ENCODE measurements at regions not wholly inside any gene's neighbourhood (a gene's known extent, or its start where the extent isn't known, plus 50 kb on each side); places are given as distances from the start of the nearest gene placed in this dataset.

DNA sequence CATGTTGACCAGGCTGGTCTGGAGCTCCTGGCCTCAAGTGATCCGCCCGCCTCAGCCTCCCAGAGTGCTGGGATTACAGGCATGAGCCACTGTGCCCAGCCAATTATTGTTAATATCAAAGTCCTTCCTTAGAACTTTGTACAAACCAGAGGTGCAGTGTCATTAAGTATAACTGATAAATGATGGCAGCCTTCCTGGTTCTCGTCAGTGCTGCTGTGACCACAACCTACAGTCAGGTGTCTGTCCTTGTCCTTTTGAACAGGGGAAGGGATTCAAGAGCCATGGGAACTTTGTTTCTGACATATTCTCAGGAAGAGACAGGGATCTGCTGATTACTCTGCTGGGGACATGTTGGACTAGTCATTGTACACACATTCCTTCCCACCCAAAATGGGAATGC is 103.2 kb upstream of the TIAM2 start (continued):
- TF ChIP-seq, protein P1, sequence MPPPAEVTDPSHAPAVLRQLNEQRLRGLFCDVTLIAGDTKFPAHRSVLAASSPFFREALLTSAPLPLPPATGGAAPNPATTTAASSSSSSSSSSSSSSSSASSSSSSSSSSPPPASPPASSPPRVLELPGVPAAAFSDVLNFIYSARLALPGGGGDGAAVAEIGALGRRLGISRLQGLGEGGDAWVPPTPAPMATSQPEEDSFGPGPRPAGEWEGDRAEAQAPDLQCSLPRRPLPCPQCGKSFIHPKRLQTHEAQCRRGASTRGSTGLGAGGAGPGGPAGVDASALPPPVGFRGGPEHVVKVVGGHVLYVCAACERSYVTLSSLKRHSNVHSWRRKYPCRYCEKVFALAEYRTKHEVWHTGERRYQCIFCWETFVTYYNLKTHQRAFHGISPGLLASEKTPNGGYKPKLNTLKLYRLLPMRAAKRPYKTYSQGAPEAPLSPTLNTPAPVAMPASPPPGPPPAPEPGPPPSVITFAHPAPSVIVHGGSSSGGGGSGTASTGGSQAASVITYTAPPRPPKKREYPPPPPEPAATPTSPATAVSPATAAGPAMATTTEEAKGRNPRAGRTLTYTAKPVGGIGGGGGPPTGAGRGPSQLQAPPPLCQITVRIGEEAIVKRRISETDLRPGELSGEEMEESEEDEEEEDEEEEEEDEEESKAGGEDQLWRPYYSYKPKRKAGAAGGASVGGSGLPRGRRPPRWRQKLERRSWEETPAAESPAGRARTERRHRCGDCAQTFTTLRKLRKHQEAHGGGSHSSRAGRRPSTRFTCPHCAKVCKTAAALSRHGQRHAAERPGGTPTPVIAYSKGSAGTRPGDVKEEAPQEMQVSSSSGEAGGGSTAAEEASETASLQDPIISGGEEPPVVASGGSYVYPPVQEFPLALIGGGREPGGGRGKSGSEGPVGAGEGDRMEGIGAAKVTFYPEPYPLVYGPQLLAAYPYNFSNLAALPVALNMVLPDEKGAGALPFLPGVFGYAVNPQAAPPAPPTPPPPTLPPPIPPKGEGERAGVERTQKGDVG (CRISPR knock-in tag; IDR thresholded peaks at IDR 0.05) = no peak
- no peak for TF ChIP-seq FOXK2 (IDR thresholded peaks at IDR 0.05)
- TF ChIP-seq NFYA (IDR thresholded peaks at IDR 0.05; ENCODE audit: borderline replicate concordance, low read depth, low read length) = no peak
- TF ChIP-seq, protein P2, sequence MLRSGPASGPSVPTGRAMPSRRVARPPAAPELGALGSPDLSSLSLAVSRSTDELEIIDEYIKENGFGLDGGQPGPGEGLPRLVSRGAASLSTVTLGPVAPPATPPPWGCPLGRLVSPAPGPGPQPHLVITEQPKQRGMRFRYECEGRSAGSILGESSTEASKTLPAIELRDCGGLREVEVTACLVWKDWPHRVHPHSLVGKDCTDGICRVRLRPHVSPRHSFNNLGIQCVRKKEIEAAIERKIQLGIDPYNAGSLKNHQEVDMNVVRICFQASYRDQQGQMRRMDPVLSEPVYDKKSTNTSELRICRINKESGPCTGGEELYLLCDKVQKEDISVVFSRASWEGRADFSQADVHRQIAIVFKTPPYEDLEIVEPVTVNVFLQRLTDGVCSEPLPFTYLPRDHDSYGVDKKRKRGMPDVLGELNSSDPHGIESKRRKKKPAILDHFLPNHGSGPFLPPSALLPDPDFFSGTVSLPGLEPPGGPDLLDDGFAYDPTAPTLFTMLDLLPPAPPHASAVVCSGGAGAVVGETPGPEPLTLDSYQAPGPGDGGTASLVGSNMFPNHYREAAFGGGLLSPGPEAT (IDR thresholded peaks at IDR 0.05; ENCODE audit: low read depth) = no peak

DNA sequence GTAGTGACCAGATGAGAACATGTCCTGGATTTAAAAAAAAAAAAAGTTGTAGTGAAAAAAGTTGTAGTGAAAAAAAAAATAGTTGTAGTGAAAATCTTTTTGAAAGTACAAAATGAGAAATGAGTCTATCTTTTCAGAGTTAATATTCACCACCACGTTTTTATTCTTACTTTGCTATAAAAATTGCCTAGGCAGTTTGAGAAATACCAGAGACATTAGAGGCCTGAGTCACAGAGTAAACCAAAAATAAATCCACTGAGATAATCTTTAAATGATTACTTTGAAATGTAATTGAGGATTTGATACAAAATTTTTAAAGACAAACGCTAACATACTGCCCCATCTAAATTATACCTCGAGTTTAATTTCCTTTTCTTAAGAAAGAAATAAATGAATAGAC is 101.2 kb upstream of the TIAM2 start:
- no peaks in the 10 kb centered on the region for H3K27me3 ChIP-seq (replicated peaks in 1 of 2; ENCODE audit: control insufficient read depth in 2 of 2, insufficient read depth in 2 of 2, low read length in 1 of 2)
- H3K9ac ChIP-seq (ENCODE audit: control insufficient read depth, insufficient read depth, low read length) = no peak overlapping the region
- H4K20me1 ChIP-seq (ENCODE audit: control insufficient read depth, insufficient read depth) = no peaks in the 10 kb centered on the region
- no peaks in the 10 kb centered on the region for H3K4me1 ChIP-seq (ENCODE audit: control insufficient read depth, insufficient read depth, low read length)
- H3K4me3 ChIP-seq = no peak overlapping the region
- intact Hi-C loops (cut with micrococcal nuclease; ENCODE audit: unreplicated experiment) (no loop called here), in situ Hi-C loops (cut with MboI) (no loop called here)
- POLR2A ChIA-PET = no interaction called here
- ATAC-seq (no peak), DNase-seq (ENCODE audit: low read depth, low spot score) (no peak), FAIRE-seq (no peak)
- BruUV-seq (replicated peaks) = no TSS peak
- no peaks in the 10 kb centered on the region; a peak in 1 of 4 replicates for H3K36me3 ChIP-seq (ENCODE audit: control insufficient read depth in 2 of 2, insufficient read depth in 2 of 2, low read length in 1 of 2)
- H3K79me2 ChIP-seq (ENCODE audit: control insufficient read depth, insufficient read depth, low read length) = no peaks in the 10 kb centered on the region
- SMC1A ChIA-PET (ENCODE audit: uncharacterized antibody, unreplicated experiment) = interaction anchor here (1.6 kb wide), 1 partner anchor 16 kb away, joined by 4 read pairs; no protein-coding TSS in a partner anchor
- no peak overlapping the region for H3K4me2 ChIP-seq (ENCODE audit: control insufficient read depth, insufficient read depth)
- no peaks in the 10 kb centered on the region for H3K9me3 ChIP-seq (replicated peaks; ENCODE audit: control insufficient read depth, insufficient read depth, low read length)
- CTCF ChIA-PET = no interaction called here
- 64% methylated on average over 3 of the region's 3 CpGs for WGBS (ENCODE audit: insufficient coverage, insufficient replicate concordance, low lambda C conversion rate, missing lambda C conversion rate)
- no peak overlapping the region for H2AFZ ChIP-seq (ENCODE audit: control insufficient read depth, low read depth, low read length)
- H3K27ac ChIP-seq (ENCODE audit: control insufficient read depth, insufficient read depth) = no peak overlapping the region
- TF ChIP-seq, protein P3, sequence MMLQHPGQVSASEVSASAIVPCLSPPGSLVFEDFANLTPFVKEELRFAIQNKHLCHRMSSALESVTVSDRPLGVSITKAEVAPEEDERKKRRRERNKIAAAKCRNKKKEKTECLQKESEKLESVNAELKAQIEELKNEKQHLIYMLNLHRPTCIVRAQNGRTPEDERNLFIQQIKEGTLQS (IDR thresholded peaks at IDR 0.05; ENCODE audit: borderline replicate concordance, extremely low read depth, low read depth, low read length) = no peak
- TF ChIP-seq, protein P4, sequence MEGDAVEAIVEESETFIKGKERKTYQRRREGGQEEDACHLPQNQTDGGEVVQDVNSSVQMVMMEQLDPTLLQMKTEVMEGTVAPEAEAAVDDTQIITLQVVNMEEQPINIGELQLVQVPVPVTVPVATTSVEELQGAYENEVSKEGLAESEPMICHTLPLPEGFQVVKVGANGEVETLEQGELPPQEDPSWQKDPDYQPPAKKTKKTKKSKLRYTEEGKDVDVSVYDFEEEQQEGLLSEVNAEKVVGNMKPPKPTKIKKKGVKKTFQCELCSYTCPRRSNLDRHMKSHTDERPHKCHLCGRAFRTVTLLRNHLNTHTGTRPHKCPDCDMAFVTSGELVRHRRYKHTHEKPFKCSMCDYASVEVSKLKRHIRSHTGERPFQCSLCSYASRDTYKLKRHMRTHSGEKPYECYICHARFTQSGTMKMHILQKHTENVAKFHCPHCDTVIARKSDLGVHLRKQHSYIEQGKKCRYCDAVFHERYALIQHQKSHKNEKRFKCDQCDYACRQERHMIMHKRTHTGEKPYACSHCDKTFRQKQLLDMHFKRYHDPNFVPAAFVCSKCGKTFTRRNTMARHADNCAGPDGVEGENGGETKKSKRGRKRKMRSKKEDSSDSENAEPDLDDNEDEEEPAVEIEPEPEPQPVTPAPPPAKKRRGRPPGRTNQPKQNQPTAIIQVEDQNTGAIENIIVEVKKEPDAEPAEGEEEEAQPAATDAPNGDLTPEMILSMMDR (IDR thresholded peaks at IDR 0.05 in 2 of 3, conservative IDR thresholded peaks at IDR 0.05 in 1 of 3; ENCODE audit: control insufficient read depth in 2 of 3, extremely low read depth in 1 of 3, insufficient read depth in 1 of 3, low read depth in 3 of 3, low read length in 3 of 3) = no peak
- TF ChIP-seq SRF (IDR thresholded peaks at IDR 0.05; ENCODE audit: low read depth in 2 of 2, low read length in 2 of 2) = no peak
- TF ChIP-seq, protein P5, sequence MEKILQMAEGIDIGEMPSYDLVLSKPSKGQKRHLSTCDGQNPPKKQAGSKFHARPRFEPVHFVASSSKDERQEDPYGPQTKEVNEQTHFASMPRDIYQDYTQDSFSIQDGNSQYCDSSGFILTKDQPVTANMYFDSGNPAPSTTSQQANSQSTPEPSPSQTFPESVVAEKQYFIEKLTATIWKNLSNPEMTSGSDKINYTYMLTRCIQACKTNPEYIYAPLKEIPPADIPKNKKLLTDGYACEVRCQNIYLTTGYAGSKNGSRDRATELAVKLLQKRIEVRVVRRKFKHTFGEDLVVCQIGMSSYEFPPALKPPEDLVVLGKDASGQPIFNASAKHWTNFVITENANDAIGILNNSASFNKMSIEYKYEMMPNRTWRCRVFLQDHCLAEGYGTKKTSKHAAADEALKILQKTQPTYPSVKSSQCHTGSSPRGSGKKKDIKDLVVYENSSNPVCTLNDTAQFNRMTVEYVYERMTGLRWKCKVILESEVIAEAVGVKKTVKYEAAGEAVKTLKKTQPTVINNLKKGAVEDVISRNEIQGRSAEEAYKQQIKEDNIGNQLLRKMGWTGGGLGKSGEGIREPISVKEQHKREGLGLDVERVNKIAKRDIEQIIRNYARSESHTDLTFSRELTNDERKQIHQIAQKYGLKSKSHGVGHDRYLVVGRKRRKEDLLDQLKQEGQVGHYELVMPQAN (conservative IDR thresholded peaks at IDR 0.05) = no peak
- no peak for TF ChIP-seq SREBF1 (IDR thresholded peaks at IDR 0.05; ENCODE audit: low read length)
- TF ChIP-seq PAX5 (IDR thresholded peaks at IDR 0.05; ENCODE audit: borderline replicate concordance, low read depth, low read length) = no peak
- TF ChIP-seq POU2F2 (IDR thresholded peaks at IDR 0.05; ENCODE audit: borderline replicate concordance, low read depth, low read length) = no peak
- RAD21 ChIA-PET (ENCODE audit: unreplicated experiment) = no interaction called here

All from GM12878 (cell line).